Activated T-helper 1 cell treated with anti-CD3 and anti-CD28 coated beads, Interleukin-12 subunit alpha, Interleukin-12 subunit beta, Interleukin-2, Interleukin-4 antibody, amounts not matched to agents 30 ng/mL and 10 ng/mL and 1 ng/mL, durations not matched to agents 14 hours and 24 hours and 36 hours (primary cell): ENCODE measurements at regions not wholly inside any gene's neighbourhood (a gene's known extent, or its start where the extent isn't known, plus 50 kb on each side); places are given as distances from the start of the nearest gene placed in this dataset.

Source experiments
- DNase-seq: peaks from one replicate; pipeline ENCODE4 v3.0.0; 2021; ENCODE audit warnings: low spot score
- H3K27ac Mint-ChIP-seq: one replicate; pipeline ENCODE4 v1.8.0; 2021; ENCODE audit warnings: mild to moderate bottlenecking, mixed read lengths
- H3K27me3 Mint-ChIP-seq: one replicate; pipeline ENCODE4 v1.8.0; 2022; ENCODE audit warnings: mild to moderate bottlenecking, moderate library complexity, mixed read lengths; ENCODE audit not compliant: insufficient read depth
- H3K36me3 Mint-ChIP-seq: one replicate; pipeline ENCODE4 v1.8.0; 2021; ENCODE audit warnings: low read depth, mixed read lengths
- H3K4me1 Mint-ChIP-seq: one replicate; pipeline ENCODE4 v1.8.0; 2021; ENCODE audit warnings: low read depth, mixed read lengths
- H3K4me3 Mint-ChIP-seq: one replicate; pipeline ENCODE4 v1.8.0; 2021; ENCODE audit warnings: mild to moderate bottlenecking, moderate library complexity, mixed read lengths
- H3K9me3 Mint-ChIP-seq: one replicate; pipeline ENCODE4 v1.8.0; 2021; ENCODE audit warnings: mixed read lengths
- intact Hi-C: fragments of 100-400 bp; cut with micrococcal nuclease; formaldehyde crosslinking; loops from one replicate; pipeline ENCODE4 v1.15.1; 2024

- H3K36me3 Mint-ChIP-seq = no peaks in the 10 kb centered on the region
- no peaks in the 10 kb centered on the region for H3K4me1 Mint-ChIP-seq
- intact Hi-C loops = no loop called here
- no peak overlapping the region for H3K4me3 Mint-ChIP-seq
- DNase-seq = no peak
- no peak overlapping the region for H3K27ac Mint-ChIP-seq
- H3K27me3 Mint-ChIP-seq = peaks cover 9% of the 10 kb centered on the region
- no peaks in the 10 kb centered on the region for H3K9me3 Mint-ChIP-seq
These were observed 70.3 kb upstream of the KLHL29 start for GRCh38 chr2:23314687-23315086.

- Mint-ChIP-seq H3K4me1 (no peaks in the 10 kb centered on the region), H3K9me3 (no peaks in the 10 kb centered on the region), H3K4me3 (no peak overlapping the region), H3K36me3 (no peaks in the 10 kb centered on the region), H3K27ac (no peak overlapping the region), H3K27me3 (peaks cover 18% of the 10 kb centered on the region)
- DNase-seq = no peak
- intact Hi-C loops = no loop called here
These were observed 64.9 kb upstream of the KLHL29 start for GRCh38 chr2:23320058-23320457.

DNA sequence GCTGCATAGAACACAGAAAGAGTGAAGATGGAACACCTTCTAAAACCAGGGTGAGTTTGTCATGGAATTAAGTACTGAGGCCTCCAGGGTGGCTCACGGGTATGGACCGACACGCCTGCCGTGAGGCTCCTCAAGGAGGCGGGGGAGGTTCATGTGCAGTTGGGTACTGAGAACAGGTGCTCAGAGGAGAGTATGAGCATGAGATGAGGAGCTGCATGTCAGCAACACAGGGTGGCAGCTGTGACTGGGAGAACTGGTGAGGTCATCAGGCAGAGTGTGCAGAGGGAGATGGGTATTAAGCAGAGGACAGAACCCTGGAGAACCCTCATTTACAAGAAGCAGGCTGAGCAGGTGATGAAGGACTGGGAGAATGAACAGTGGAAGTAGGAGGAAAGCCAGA lies 63.2 kb upstream of the KLHL29 start:
- Mint-ChIP-seq H3K9me3 (no peaks in the 10 kb centered on the region), H3K27ac (no peak overlapping the region), H3K4me3 (no peak overlapping the region), H3K36me3 (no peaks in the 10 kb centered on the region), H3K4me1 (no peaks in the 10 kb centered on the region), H3K27me3 (peaks cover 18% of the 10 kb centered on the region)
- intact Hi-C loops = no loop called here
- DNase-seq = no peak

DNA sequence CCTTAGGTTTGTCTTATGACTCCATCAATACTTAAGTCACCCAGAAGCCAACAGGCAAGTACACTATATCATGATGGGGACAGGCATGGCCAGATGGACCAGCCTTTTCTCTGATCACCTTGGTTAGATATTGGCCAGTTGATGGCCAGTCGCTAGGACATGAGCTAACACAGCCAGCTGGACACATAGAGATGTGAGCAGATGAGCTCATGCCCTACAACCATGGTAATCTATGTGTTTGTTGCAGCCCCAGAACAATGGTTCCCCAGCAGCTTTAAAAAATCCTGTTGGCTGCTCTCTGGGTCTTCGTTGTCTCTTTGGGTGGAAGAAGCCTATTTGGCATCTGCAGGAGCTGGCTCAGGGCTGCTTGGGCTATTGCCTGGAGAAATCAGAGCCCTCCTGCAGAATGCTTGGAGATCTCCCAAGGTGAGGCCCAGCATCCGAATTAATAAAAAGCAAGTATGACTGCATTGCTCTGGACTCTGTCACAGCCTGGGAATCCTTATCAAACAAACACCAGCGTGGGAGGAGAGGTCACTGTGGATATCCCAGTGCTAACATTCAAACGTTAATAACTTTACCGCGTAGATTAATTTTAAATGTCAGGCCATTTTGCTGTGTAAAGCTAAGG lies 62.3 kb upstream of the KLHL29 start:
- Mint-ChIP-seq H3K36me3 (no peaks in the 10 kb centered on the region), H3K27me3 (peaks cover 18% of the 10 kb centered on the region), H3K27ac (no peak overlapping the region), H3K9me3 (no peaks in the 10 kb centered on the region), H3K4me3 (no peak overlapping the region), H3K4me1 (no peaks in the 10 kb centered on the region)
- intact Hi-C loops = no loop called here
- no peak for DNase-seq

GRCh38 chr2:23323198-23323916 lies 61.6 kb upstream of the KLHL29 start:
- Mint-ChIP-seq H3K27ac (no peak overlapping the region), H3K4me1 (no peaks in the 10 kb centered on the region), H3K4me3 (no peak overlapping the region), H3K27me3 (peaks cover 17% of the 10 kb centered on the region), H3K9me3 (no peaks in the 10 kb centered on the region), H3K36me3 (no peaks in the 10 kb centered on the region)
- intact Hi-C loops = no loop called here
- no peak for DNase-seq

GRCh38 chr2:23323917-23324680 lies 60.9 kb upstream of the KLHL29 start:
- DNase-seq = no peak

DNA sequence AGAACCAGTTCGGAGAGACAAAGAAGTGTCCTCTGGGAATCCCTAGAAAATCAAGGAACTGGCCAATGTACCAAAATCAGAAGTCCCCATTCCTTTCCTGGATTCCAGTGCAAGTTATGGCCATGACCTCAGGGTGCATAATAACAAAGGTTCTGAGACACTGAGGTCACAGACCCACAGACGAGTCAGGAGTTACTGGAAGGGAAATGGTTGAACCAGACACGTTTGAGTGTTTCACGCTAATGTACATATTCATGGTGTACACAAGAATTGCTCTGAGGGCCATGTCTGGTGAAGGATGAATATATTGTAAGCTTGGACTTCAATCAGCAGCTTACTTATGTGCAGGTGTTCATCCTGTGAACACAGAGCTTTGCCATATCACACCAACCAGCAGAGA lies 58.6 kb upstream of the KLHL29 start:
- H3K4me3 Mint-ChIP-seq = no peak overlapping the region
- H3K9me3 Mint-ChIP-seq = no peaks in the 10 kb centered on the region

More at GRCh38 chr2:23323917-23324680, 60.9 kb upstream of the KLHL29 start:
- no peaks in the 10 kb centered on the region for H3K4me1 Mint-ChIP-seq
- H3K36me3 Mint-ChIP-seq = no peaks in the 10 kb centered on the region
- H3K4me3 Mint-ChIP-seq = no peak overlapping the region
- H3K27me3 Mint-ChIP-seq = peaks cover 15% of the 10 kb centered on the region
- no peak overlapping the region for H3K27ac Mint-ChIP-seq
- H3K9me3 Mint-ChIP-seq = no peaks in the 10 kb centered on the region
- intact Hi-C loops = no loop called here

DNA sequence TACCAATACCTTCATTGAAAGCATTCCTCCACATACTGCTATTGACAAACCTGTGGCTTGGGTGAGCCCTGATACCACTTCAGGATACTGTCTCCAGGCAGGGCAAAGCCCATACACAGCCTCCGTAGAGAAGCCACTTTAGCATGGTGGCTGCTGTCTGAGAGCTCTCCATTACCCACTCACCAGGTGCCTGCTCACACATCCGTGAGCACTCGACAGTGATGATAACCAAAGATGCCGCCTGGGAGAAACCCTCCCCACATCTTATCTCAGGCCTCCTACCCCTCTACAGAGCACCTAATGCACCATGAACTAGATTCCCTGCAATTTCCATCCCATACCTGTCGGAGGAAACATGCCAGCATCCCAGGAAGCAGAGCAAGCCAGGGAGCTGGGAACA lies 57.6 kb upstream of the KLHL29 start:
- DNase-seq = no peak
- H3K36me3 Mint-ChIP-seq = no peaks in the 10 kb centered on the region
- no peak overlapping the region for H3K4me3 Mint-ChIP-seq
- peaks cover 4% of the 10 kb centered on the region for H3K27me3 Mint-ChIP-seq
- H3K27ac Mint-ChIP-seq = no peak overlapping the region
- intact Hi-C loops = no loop called here
- no peaks in the 10 kb centered on the region for H3K9me3 Mint-ChIP-seq
- H3K4me1 Mint-ChIP-seq = no peaks in the 10 kb centered on the region

More for the DNA sequence above, 58.6 kb upstream of the KLHL29 start:
- intact Hi-C loops = no loop called here
- Mint-ChIP-seq H3K36me3 (no peaks in the 10 kb centered on the region), H3K4me1 (no peaks in the 10 kb centered on the region), H3K27me3 (peaks cover 5% of the 10 kb centered on the region), H3K27ac (no peak overlapping the region)
- DNase-seq = no peak

DNA sequence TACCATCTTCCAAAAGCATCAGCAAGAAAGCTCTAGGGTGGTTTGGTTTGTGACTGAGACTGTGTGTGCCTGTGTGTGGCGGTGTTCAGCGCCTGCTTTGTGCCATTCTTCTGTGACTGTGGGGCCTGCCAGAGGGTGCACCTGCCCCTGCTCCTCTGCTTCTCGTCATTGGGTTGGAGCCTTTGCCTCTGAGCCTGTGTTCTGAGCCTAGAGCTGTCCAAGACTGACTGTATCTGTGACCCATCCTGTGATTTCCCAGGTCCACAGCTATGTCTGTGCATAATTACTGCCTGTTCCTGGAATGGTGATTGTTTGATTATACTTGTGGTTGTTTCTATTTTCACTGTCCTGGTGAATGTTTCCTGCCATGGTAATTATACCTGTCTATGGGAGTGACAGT lies 57.1 kb upstream of the KLHL29 start:
- Mint-ChIP-seq H3K4me1 (no peaks in the 10 kb centered on the region), H3K9me3 (no peaks in the 10 kb centered on the region), H3K27ac (no peak overlapping the region), H3K27me3 (peaks cover 2% of the 10 kb centered on the region), H3K36me3 (no peaks in the 10 kb centered on the region), H3K4me3 (no peak overlapping the region)
- intact Hi-C loops = no loop called here
- no peak for DNase-seq

DNA sequence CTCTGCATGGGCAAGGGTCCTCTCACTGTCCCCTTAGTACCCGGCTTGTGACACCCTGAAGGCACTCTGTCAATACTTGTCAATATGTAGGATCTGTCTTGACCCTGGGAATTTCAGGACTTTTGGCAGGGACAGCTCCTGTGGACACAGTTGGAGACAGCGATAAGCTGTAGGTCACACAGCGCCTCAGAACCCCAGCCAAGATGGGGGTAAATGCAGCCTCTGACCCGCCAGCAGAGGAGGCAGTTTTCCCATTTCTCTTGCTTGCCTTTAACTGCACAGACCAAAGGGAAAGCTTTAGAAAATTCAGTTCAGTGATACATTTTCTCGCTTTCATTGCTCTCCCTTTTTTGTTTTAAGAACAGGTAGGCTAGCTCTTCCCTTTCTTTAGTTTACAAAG lies 54.8 kb upstream of the KLHL29 start:
- no peaks in the 10 kb centered on the region for H3K36me3 Mint-ChIP-seq
- H3K9me3 Mint-ChIP-seq = no peaks in the 10 kb centered on the region
- no peaks in the 10 kb centered on the region for H3K27me3 Mint-ChIP-seq
- intact Hi-C loops = no loop called here
- DNase-seq = no peak
- H3K4me3 Mint-ChIP-seq = no peak overlapping the region
- no peaks in the 10 kb centered on the region for H3K4me1 Mint-ChIP-seq
- no peak overlapping the region for H3K27ac Mint-ChIP-seq
